DMS 273 (cell line): ENCODE measurements at regions not wholly inside any gene's neighbourhood (a gene's known extent, or its start where the extent isn't known, plus 50 kb on each side); places are given as distances from the start of the nearest gene placed in this dataset.

Experiments
- DNase-seq: peaks from one replicate; lab custom pipeline; 2025; ENCODE audit not compliant: unreplicated experiment; lab: John Stamatoyannopoulos, UW

- DNase-seq = no peak
Observed at GRCh38 chr18:11324956-11325882, 175.8 kb upstream of the PIEZO2 start.

- no peak for DNase-seq
Observed at GRCh38 chr18:11324510-11324909, 175.1 kb upstream of the PIEZO2 start.

- DNase-seq = peak; percentile 18
Observed at GRCh38 chr18:11323359-11323819, 174.0 kb upstream of the PIEZO2 start.

GRCh38 chr18:11322716-11323115 lies 173.3 kb upstream of the PIEZO2 start:
- DNase-seq = peak; percentile 28

- no peak for DNase-seq
Observed at GRCh38 chr18:11322006-11322405, 172.6 kb upstream of the PIEZO2 start.

GRCh38 chr18:11320986-11321385 lies 171.6 kb upstream of the PIEZO2 start:
- DNase-seq = no peak

- no peak for DNase-seq
Observed at GRCh38 chr18:11316546-11316945, 167.2 kb upstream of the PIEZO2 start.

- DNase-seq = peak; percentile 81
Observed at GRCh38 chr18:11310476-11311086, 161.2 kb upstream of the PIEZO2 start.

- peak; percentile 52 for DNase-seq
Observed at GRCh38 chr18:11309172-11309571, 159.8 kb upstream of the PIEZO2 start.

- DNase-seq = no peak
Observed at GRCh38 chr18:11308499-11308898, 159.1 kb upstream of the PIEZO2 start.

GRCh38 chr18:11307716-11308115 lies 158.3 kb upstream of the PIEZO2 start:
- DNase-seq = peak; percentile 11

- DNase-seq = no peak
Observed at GRCh38 chr18:11305507-11305906, 156.1 kb upstream of the PIEZO2 start.

- no peak for DNase-seq
Observed at GRCh38 chr18:11304928-11305327, 155.6 kb upstream of the PIEZO2 start.

GRCh38 chr18:11296946-11297345 lies 147.6 kb upstream of the PIEZO2 start:
- DNase-seq = no peak

- no peak for DNase-seq
Observed at GRCh38 chr18:11293794-11294193, 144.4 kb upstream of the PIEZO2 start.

GRCh38 chr18:11290786-11291185 lies 141.4 kb upstream of the PIEZO2 start:
- DNase-seq = no peak

GRCh38 chr18:11289248-11289647 lies 139.9 kb upstream of the PIEZO2 start:
- peak; percentile 10 for DNase-seq

- no peak for DNase-seq
Observed at GRCh38 chr18:11288401-11288800, 139.0 kb upstream of the PIEZO2 start.

- DNase-seq = no peak
Observed at GRCh38 chr18:11286431-11286830, 137.1 kb upstream of the PIEZO2 start.

GRCh38 chr18:11284811-11285210 lies 135.4 kb upstream of the PIEZO2 start:
- no peak for DNase-seq

- DNase-seq = no peak
Observed at GRCh38 chr18:11284349-11284748, 135.0 kb upstream of the PIEZO2 start.

- DNase-seq = no peak
Observed at GRCh38 chr18:11283479-11284161, 134.3 kb upstream of the PIEZO2 start.
